OCI-LY3 (cell line): ENCODE measurements at regions not wholly inside any gene's neighbourhood (a gene's known extent, or its start where the extent isn't known, plus 50 kb on each side); places are given as distances from the start of the nearest gene placed in this dataset.

Experiments used
- H2AFZ ChIP-seq: fragments of 200-600, 300-600 bp; shearing (Covaris generic); 2 replicates; pipeline ENCODE4 v1.6.0; 2014; ENCODE audit warnings: antibody characterized with exemption, low read depth, low read length
- H3K27ac ChIP-seq: fragments of 200-600, 300-600 bp; sonication (generic); 2 replicates; pipeline ENCODE4 v1.5.1; 2014; ENCODE audit warnings: mild to moderate bottlenecking, low read length, moderate library complexity, mixed read lengths
- H3K27me3 ChIP-seq: fragments of 200-600, 300-600 bp; sonication (generic); 2 replicates; pipeline ENCODE4 v1.6.1; 2014; ENCODE audit warnings: low read depth, low read length, mixed read lengths
- H3K36me3 ChIP-seq: fragments of 200-600, 300-600 bp; sonication (generic); replicated peaks from 2 replicates; pipeline ENCODE3; 2014; ENCODE audit warnings: low read depth, low read length, mixed read lengths
- H3K4me1 ChIP-seq: fragments of 300-600, 200-600 bp; sonication (generic); 2 replicates; pipeline ENCODE4 v1.6.1; 2014; ENCODE audit warnings: low read length, mixed read lengths
- H3K4me2 ChIP-seq: fragments of 200-600, 300-600 bp; sonication (generic); 2 replicates; pipeline ENCODE4 v1.6.1; 2014; ENCODE audit warnings: low read length, mixed read lengths
- H3K4me3 ChIP-seq: fragments of 300-600, 200-600 bp; sonication (generic); 2 replicates; pipeline ENCODE4 v1.5.1; 2014; ENCODE audit warnings: antibody characterized with exemption, mild to moderate bottlenecking, low read length, moderate library complexity
- H3K79me2 ChIP-seq: fragments of 300-600, 200-600 bp; shearing (Covaris generic); 2 replicates; pipeline ENCODE4 v1.6.1; 2014; ENCODE audit warnings: mild to moderate bottlenecking, low read length, mixed read lengths
- H3K9ac ChIP-seq: fragments of 300-600, 200-600 bp; shearing (Covaris generic); 2 replicates; pipeline ENCODE4 v1.6.0; 2014; ENCODE audit warnings: mild to moderate bottlenecking, low read length, moderate library complexity
- H3K9me3 ChIP-seq: fragments of 200-600, 300-600 bp; shearing (Covaris generic); 2 replicates; pipeline ENCODE4 v1.6.1; 2014; ENCODE audit warnings: low read length, mixed read lengths; ENCODE audit not compliant: insufficient read depth
- H4K20me1 ChIP-seq: fragments of 200-600, 300-600 bp; sonication (generic); 2 replicates; pipeline ENCODE4 v1.6.1; 2016; ENCODE audit warnings: low read length, mixed read lengths; ENCODE audit not compliant: insufficient read depth
- CTCF ChIP-seq: fragments of 200-600, 300-600 bp; sonication (generic); IDR thresholded peaks from 2 replicates; pipeline ENCODE4 v1.5.1; 2014; ENCODE audit warnings: antibody characterized with exemption, low read length, low read depth
- EZH2phosphoT487 ChIP-seq: fragments of 200-600 bp; shearing (Covaris generic); IDR thresholded peaks from 2 replicates; pipeline ENCODE4 v1.6.1; 2018; ENCODE audit warnings: antibody characterized with exemption, mixed run types, low read depth

DNA sequence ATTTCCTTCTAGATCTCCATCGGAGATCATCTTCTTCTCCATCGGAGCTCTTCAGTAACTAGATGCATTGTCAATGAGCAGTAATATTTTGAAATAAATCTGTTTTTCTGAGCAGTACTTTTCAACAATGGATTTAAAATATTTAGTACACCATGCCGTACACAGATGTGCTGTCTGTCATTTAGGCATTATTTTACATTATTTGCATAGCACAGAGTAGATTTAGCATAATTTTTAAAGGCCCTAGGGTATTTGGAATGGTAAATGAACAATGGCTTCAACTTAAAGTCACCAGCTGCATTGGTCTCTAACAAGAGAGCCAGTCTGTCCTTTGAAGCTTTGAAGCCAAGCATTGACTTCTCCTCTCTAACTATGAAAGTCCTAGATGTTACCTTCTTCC is 95.4 kb upstream of the ANKFN1 start:
- no peaks in the 10 kb centered on the region for H3K36me3 ChIP-seq
- H3K79me2 ChIP-seq: no peaks in the 10 kb centered on the region
- H3K27me3 ChIP-seq: no peaks in the 10 kb centered on the region
- TF ChIP-seq CTCF (no peak), EZH2phosphoT487 (no peak)
- H3K4me3 ChIP-seq: no peak overlapping the region
- H3K4me2 ChIP-seq: no peak overlapping the region
- H3K9me3 ChIP-seq: no peaks in the 10 kb centered on the region
- no peaks in the 10 kb centered on the region for H3K4me1 ChIP-seq
- no peak overlapping the region for H3K27ac ChIP-seq
- no peak overlapping the region for H2AFZ ChIP-seq
- H3K9ac ChIP-seq: no peak overlapping the region
- H4K20me1 ChIP-seq: no peaks in the 10 kb centered on the region

DNA sequence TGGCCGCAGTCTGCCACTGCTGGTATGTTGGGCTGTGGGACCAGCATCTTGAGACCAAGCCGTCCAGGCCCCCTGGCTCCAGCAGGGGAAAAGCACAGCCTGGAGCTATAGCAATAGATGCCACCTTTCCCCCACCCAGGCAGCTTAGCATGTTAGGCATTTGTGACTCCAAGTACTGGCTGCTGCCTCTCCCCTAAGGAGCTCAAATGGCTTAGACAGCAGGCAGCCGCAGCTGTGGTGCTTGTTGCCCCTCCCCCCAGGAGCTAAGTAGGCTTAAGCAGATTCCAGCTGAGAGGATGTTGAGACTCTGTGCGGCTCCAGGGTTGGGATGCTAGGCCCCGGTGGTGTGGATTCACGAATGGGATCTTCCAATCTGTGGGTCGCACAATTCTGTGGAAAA is 88.8 kb upstream of the ANKFN1 start:
- no peaks in the 10 kb centered on the region for H3K79me2 ChIP-seq
- H4K20me1 ChIP-seq: no peaks in the 10 kb centered on the region
- no peak overlapping the region for H3K4me2 ChIP-seq
- H2AFZ ChIP-seq: no peak overlapping the region
- H3K27me3 ChIP-seq: no peaks in the 10 kb centered on the region
- no peak overlapping the region for H3K9ac ChIP-seq
- no peak overlapping the region for H3K27ac ChIP-seq
- TF ChIP-seq EZH2phosphoT487: no peak
- no peak for TF ChIP-seq CTCF
- H3K4me3 ChIP-seq: no peak overlapping the region
- no peaks in the 10 kb centered on the region for H3K9me3 ChIP-seq
- no peaks in the 10 kb centered on the region for H3K4me1 ChIP-seq
- no peaks in the 10 kb centered on the region for H3K36me3 ChIP-seq

DNA sequence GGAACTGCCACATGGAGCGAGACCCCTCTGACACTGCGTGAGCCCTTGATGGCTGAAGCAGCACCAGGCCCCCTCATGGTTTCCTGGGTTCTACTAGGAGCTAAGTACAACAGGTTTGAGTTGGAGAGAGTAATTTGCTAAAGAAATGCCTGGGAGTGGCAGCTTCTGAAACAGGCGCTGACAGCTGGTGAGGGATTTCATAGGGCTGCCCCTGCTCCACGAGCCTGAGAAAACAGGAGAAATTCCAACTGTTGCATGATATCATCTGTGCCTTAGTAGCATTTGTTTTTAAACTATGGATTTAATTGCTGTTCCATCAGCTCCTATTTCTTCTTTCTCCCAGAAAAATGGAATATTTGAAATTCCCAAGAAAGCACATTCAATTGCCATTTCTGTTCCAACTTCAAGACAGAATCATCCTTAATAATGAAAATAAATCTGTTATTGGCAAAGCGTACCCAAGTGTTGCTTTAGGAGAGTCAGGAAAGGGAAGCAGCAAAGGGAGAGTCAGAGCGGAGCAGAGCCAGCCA is 78.8 kb upstream of the ANKFN1 start:
- Histone ChIP-seq H3K9me3 (no peaks in the 10 kb centered on the region), H3K4me3 (no peak overlapping the region), H3K79me2 (no peaks in the 10 kb centered on the region), H3K4me1 (no peaks in the 10 kb centered on the region), H3K27ac (no peak overlapping the region), H2AFZ (no peak overlapping the region), H3K36me3 (no peaks in the 10 kb centered on the region), H4K20me1 (no peaks in the 10 kb centered on the region), H3K9ac (no peak overlapping the region), H3K27me3 (no peaks in the 10 kb centered on the region), H3K4me2 (no peak overlapping the region)
- no peak for TF ChIP-seq CTCF
- no peak for TF ChIP-seq EZH2phosphoT487

- no peaks in the 10 kb centered on the region for H3K4me1 ChIP-seq
- H3K27ac ChIP-seq: no peak overlapping the region
- no peaks in the 10 kb centered on the region for H3K27me3 ChIP-seq
- TF ChIP-seq EZH2phosphoT487: no peak
- no peak for TF ChIP-seq CTCF
- H3K36me3 ChIP-seq: no peaks in the 10 kb centered on the region
- no peak overlapping the region for H3K4me3 ChIP-seq
- H3K4me2 ChIP-seq: no peak overlapping the region
- no peaks in the 10 kb centered on the region for H4K20me1 ChIP-seq
- H2AFZ ChIP-seq: no peak overlapping the region
- no peak overlapping the region for H3K9ac ChIP-seq
- no peaks in the 10 kb centered on the region for H3K9me3 ChIP-seq
- no peaks in the 10 kb centered on the region for H3K79me2 ChIP-seq
Measured at GRCh38 chr17:56076980-56077379, 76.3 kb upstream of the ANKFN1 start.
